OCI-M2 (cell line): ENCODE measurements at regions not wholly inside any gene's neighbourhood (a gene's known extent, or its start where the extent isn't known, plus 50 kb on each side); places are given as distances from the start of the nearest gene placed in this dataset.

Source experiments
- DNase-seq: peaks from one replicate; lab custom pipeline; 2025; ENCODE audit not compliant: unreplicated experiment; lab: John Stamatoyannopoulos, UW

- DNase-seq, result no peak
Observed at GRCh38 chr17:13310858-13311257, 290.9 kb downstream of the HS3ST3A1 start.

- no peak for DNase-seq
Observed at GRCh38 chr17:13306310-13306962, 288.6 kb upstream of the ELAC2 start.

GRCh38 chr17:13302983-13303382 lies 285.2 kb upstream of the ELAC2 start:
- no peak for DNase-seq

- no peak for DNase-seq
Observed at GRCh38 chr17:13302419-13302818, 284.6 kb upstream of the ELAC2 start.

GRCh38 chr17:13297183-13297582 lies 279.4 kb upstream of the ELAC2 start:
- no peak for DNase-seq

GRCh38 chr17:13293421-13293820 lies 275.6 kb upstream of the ELAC2 start:
- DNase-seq, result no peak

GRCh38 chr17:13292291-13292690 lies 274.5 kb upstream of the ELAC2 start:
- DNase-seq, result no peak

- no peak for DNase-seq
Observed at GRCh38 chr17:13288248-13288647, 270.4 kb upstream of the ELAC2 start.

- no peak for DNase-seq
Observed at GRCh38 chr17:13287226-13287625, 269.4 kb upstream of the ELAC2 start.

GRCh38 chr17:13283606-13284005 lies 265.8 kb upstream of the ELAC2 start:
- no peak for DNase-seq

- DNase-seq, result no peak
Observed at GRCh38 chr17:13281626-13282025, 263.8 kb upstream of the ELAC2 start.

GRCh38 chr17:13273806-13274205 lies 256.0 kb upstream of the ELAC2 start:
- DNase-seq, result no peak

GRCh38 chr17:13272296-13272695 lies 254.5 kb upstream of the ELAC2 start:
- DNase-seq, result no peak

- DNase-seq, result no peak
Observed at GRCh38 chr17:13268791-13269595, 251.2 kb upstream of the ELAC2 start.

- no peak for DNase-seq
Observed at GRCh38 chr17:13266606-13267005, 248.8 kb upstream of the ELAC2 start.

- no peak for DNase-seq
Observed at GRCh38 chr17:13265311-13265710, 247.5 kb upstream of the ELAC2 start.

GRCh38 chr17:13263746-13264145 lies 245.9 kb upstream of the ELAC2 start:
- no peak for DNase-seq

- DNase-seq, result no peak
Observed at GRCh38 chr17:13256545-13256944, 238.7 kb upstream of the ELAC2 start.

- DNase-seq, result no peak
Observed at GRCh38 chr17:13253733-13254410, 236.0 kb upstream of the ELAC2 start.

GRCh38 chr17:13244513-13244912 lies 226.7 kb upstream of the ELAC2 start:
- DNase-seq, result no peak

GRCh38 chr17:13243585-13243984 lies 225.8 kb upstream of the ELAC2 start:
- no peak for DNase-seq

- no peak for DNase-seq
Observed at GRCh38 chr17:13240851-13241250, 223.0 kb upstream of the ELAC2 start.
